GM21423 (cell line): ENCODE measurements at regions not wholly inside any gene's neighbourhood (a gene's known extent, or its start where the extent isn't known, plus 50 kb on each side); places are given as distances from the start of the nearest gene placed in this dataset.

Experiments
- ATAC-seq: cut with Tn5 transposase; IDR thresholded peaks from one replicate; pipeline ENCODE4 v1.9.1; 2021; ENCODE audit warnings: mild to moderate bottlenecking, moderate library complexity; ENCODE audit not compliant: unreplicated experiment

GRCh38 chr9:85264695-85265094, 477.1 kb downstream of the AGTPBP1 start:
- ATAC-seq = no peak

DNA sequence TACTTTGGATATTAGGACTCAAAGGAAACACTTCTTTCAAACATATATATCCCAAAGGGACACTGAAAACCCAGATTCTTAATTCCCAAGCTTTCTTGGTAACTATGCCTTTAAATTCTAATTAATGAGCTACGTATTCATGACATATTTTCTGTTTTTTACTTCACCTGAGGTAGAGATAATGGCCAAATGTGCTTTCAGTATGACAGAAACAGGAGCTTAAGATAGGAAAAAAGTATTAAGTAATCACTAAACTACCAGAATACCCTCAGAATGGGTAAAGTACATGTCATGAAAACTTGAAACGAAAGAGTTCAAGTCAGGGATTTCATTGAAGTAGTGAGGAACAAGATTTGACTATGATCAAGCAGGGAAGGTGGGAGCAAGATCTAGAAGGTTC, 478.5 kb downstream of the AGTPBP1 start:
- no peak for ATAC-seq

- ATAC-seq = no peak
Observed at GRCh38 chr9:85262333-85262732, 479.4 kb downstream of the AGTPBP1 start.

DNA sequence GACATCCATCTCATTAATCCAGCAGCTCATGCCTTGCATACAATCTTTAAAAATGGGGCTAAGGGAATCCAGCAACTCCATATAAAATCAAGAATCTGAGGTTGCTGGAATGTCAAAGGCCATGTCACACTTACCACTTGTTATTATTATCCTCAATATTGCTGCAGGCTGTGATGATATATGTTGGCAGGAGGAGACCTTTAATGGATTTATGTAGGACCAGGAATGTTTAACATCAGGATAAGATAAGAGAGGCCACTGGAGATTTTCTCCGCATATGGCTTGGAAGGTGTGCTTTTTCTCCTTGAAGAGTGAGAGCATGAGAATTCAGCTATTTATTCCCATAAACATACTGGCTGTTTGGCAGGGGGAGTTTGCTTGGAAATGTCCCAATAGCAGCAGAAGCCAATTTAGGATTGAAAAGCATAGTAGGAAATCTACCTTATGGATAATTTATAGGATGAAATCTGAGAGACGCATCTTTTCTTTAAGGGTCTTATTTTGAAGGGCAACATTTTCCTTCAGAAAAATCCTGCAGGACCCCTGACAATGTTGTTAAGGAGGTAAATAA, 481.4 kb downstream of the AGTPBP1 start:
- no peak for ATAC-seq

DNA sequence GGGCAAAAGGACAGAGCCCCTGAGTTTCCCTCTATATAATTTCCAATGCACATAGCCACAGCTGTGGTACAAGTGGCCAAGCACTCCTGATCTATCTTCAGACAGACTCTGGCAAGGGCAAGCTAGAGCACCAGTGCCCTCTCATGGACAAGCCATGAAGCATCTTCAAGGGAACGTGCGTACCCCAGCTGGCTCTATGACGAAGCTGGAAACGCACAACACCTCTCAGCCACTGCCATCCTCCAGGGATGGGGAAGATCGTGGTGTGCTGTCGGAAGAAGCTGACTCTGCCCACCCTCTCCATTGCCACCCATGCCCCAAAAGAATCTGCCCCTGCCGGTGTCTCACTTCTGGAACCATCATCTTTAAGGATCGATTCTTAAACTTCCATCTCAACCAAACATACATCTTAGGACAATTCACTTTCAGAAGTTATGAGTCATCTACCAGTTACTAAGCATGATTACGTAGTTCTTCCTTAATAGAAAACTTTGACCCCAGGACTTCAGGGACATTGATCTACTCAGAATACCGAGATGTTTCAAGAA, 482.9 kb downstream of the AGTPBP1 start:
- ATAC-seq = no peak

DNA sequence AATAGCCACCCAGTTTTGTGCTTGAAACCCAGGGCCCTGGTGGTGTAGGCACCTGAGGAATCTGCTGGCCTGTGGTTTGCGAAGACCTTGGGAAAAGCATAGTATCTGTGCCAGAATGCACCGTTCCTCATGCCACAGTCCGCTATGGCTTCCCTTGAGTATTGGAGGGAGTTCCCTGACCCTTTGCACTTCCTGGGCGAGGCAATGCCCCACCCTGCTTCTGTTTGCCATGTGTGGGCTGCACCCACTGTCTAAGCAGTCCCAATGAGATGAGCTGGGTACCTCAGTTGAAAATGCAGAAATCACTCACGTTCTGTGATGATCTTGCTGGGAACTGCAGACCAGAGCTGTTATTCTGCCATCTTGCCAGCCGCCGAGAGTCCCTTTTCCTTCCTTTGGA, 483.5 kb downstream of the AGTPBP1 start:
- ATAC-seq = no peak

GRCh38 chr9:85249313-85249621, 492.5 kb downstream of the AGTPBP1 start:
- ATAC-seq = no peak

DNA sequence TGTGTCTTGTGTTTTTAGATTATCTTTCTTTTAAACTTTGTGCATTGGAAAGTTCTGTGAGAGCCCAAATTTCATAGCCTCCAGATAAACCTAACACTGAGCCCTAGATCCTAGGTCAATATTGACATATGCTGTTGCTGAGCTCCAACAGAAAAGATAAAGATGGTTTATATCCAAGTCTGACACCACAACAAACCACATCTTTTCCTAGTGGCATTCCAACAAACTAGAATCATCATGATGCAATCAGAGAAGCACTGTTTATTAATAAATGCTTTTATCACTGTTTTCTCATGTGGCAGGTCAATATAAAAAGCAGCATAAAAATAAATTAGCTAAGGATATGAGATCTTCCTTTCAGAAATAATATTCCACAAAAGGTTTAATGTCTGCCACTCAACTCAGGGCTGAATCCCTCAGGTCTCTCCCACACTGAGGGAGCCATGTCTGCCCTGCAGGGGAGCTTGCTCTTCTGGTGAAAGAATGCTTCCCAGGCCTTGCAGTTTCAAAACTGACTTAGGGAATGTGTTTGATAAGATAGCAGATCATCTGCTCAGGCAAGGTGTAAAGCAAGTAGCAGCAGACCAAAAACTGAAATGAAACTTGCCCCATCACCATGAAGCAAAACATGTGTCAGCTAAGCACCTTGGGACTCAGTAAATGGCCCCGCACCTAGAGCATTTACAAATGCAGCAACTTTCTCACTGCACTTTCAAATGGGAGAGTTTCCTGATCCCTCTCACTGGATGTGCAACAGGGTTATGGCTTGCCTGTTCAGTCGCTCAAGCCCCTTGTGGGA, 493.0 kb downstream of the AGTPBP1 start:
- ATAC-seq = no peak

DNA sequence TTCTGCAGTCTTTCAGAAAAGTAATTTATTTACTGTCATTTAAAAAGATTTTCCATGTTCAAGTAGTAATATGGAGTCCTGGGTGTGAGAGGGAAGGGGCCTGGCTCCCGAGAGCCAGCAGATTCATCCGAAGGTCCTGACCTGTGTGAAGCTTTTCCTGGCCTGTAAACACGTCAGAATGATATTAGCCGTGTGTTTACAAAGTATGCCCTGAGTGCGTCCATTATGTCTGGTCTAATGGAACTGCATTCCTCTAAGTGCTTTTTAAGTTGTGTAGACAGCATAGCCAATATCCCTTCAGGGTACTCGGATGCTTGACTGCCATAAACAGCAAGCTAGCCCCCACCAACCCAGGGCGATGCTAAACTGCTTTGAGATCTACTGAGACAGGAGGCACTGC, 495.2 kb downstream of the AGTPBP1 start:
- ATAC-seq = no peak

DNA sequence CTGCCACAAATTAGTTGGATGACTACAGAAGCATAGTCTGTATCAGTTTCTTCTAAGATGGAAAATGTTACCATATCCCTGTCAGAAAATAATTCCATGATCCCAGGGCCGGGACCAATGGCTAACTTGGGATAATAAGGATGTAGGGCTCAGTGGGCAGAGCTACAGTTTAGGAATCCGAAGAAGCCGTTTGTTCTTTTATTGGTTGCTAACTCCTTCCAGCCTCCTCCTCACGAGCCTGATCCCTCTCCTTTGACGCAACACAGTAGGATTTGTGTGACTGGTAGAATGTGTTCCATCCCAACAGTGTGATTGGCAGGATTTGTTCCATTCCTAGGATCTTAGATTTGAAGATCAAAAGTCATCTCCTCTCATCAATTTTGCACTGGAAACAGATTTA, 496.9 kb downstream of the AGTPBP1 start:
- no peak for ATAC-seq

GRCh38 chr9:85243977-85244376, 497.8 kb downstream of the AGTPBP1 start:
- ATAC-seq = no peak

DNA sequence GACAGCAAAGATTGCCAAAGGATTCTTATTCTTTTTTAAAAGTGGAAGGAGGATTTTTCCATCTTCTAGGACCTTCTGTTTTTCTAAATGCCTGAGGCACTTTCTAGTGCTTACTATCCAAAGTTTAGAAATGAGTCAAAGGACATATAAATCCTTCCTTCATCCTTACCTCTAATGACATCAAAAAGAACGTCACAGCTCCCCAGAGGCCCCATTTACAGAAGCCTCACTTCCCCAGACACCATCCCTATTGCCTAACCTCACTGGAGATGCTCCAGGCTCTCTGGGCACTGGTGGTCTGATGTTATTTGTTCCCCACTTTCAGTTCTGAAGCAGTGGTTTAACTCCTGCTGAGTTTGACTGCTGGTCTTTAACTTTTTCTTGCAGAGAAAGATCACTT, 504.3 kb downstream of the AGTPBP1 start:
- ATAC-seq = no peak

GRCh38 chr9:85230081-85230480, 511.7 kb downstream of the AGTPBP1 start:
- no peak for ATAC-seq

DNA sequence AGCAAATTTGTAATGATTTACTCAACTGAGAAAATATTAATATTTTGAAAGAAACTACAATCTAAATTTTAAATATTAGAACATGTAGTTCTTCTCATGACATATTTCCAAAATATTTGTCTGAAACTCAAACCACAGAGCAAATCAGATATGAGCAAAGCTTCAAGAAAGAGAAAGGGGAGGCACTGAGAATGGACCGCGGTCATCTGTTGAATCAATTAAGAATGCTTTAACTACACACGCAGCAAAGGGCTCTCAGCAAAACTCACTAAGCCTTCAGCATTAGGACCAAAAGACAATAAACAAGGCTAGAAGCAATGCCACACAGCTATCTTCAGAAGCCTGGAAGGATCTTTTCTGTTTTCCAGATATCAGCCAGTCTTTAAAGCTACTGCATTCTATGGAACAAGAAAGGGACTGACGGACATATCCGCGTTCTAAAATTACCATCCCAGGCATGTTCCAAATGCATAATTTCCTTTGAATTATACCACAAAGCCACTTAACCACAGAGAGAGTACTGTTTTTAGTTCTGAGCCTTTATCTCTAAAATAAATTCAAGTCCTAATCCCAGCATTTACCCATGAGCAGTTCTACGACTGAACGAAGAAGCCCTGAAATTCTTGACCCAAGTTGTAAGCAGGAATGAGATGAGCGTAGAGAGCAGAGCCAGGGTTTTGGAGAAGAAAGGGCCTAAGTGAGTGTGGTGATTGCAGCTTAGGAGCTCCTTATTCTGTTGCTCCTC, 513.5 kb downstream of the AGTPBP1 start:
- ATAC-seq = no peak

- ATAC-seq = no peak
Observed at GRCh38 chr9:85225180-85225579, 516.6 kb downstream of the AGTPBP1 start.

GRCh38 chr9:85224729-85225128, 517.0 kb downstream of the AGTPBP1 start:
- no peak for ATAC-seq

DNA sequence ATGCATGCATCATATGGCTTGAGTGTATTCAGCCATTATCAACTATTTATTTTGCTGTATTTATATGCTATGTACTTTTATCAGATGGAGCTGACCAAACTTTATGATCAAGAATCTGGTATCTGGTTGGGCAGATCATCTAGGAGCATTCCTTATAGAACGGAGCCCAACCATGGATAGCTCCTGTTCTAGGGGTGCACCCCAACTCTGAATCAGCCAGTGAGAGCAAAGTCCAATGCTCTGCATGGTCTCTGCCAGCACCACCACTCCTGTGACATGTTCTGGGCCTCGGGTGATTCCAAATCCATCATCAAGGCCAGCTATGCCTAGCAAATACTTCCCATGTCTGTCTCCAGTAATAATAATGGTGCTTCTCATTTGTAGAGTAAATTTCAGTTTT, 517.5 kb downstream of the AGTPBP1 start:
- ATAC-seq = no peak

GRCh38 chr9:85223506-85224125, 518.1 kb downstream of the AGTPBP1 start:
- ATAC-seq = no peak

DNA sequence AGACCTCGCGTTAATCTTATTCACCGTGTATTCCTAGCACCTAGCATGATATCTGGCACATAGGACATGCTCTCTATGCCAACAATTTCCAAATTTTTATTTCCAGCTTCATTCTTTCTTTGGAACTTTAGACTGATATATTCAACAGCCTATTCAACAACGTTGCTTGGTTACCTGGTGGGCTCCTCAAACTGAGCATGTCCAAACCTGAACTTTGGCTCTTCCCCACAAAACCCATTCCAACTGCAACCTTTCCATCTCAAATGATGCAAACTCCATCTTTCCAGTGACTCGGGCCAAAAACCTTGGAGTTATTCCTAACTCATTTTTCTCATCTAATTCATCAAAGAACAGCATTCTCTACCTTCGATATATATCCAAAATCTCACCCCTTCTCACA, 525.2 kb downstream of the AGTPBP1 start:
- ATAC-seq = no peak

GRCh38 chr9:85215961-85216360, 525.8 kb downstream of the AGTPBP1 start:
- no peak for ATAC-seq

- ATAC-seq = no peak
Observed at GRCh38 chr9:85215416-85215815, 526.3 kb downstream of the AGTPBP1 start.
